Activated CD8-positive, alpha-beta memory T cell treated with anti-CD3 and anti-CD28 coated beads, Interleukin-2, amount 50 U/mL, for 1 hour (primary cell): ENCODE measurements at regions not wholly inside any gene's neighbourhood (a gene's known extent, or its start where the extent isn't known, plus 50 kb on each side); places are given as distances from the start of the nearest gene placed in this dataset.
"Not testable (repeated sequence)": the region's sequence is repeated elsewhere in the genome, so short reads cannot be mapped to it uniquely, and the experiment has no call there.

Experiments used
- DNase-seq: peaks from one replicate; pipeline ENCODE4 v3.0.0-alpha.2; 2020; ENCODE audit errors: extremely low read depth

GRCh38 chr13:21879263-21879914 is 208.5 kb downstream of the FGF9 start:
- no peak for DNase-seq

DNA sequence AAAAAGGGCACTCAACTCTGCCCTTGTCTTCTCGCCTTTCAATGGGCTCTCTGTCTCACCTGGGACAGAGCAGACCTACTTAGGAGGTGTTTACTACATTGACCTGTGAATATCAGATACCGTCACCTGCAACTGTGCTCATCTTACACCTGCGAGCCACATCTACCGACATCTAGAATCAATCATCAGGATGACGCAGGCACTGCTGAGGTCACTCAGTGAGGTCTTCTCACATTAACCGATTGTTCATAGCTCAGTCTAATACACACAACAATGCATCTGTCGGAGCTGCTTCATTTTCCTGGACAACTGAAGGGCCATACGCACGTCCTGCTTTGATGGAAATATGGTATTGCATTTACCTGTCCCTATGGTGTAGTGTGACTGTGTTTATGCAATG is 211.9 kb downstream of the FGF9 start:
- DNase-seq = no peak

- no peak for DNase-seq
Observed at GRCh38 chr13:21883713-21884112, 212.8 kb downstream of the FGF9 start.

DNA sequence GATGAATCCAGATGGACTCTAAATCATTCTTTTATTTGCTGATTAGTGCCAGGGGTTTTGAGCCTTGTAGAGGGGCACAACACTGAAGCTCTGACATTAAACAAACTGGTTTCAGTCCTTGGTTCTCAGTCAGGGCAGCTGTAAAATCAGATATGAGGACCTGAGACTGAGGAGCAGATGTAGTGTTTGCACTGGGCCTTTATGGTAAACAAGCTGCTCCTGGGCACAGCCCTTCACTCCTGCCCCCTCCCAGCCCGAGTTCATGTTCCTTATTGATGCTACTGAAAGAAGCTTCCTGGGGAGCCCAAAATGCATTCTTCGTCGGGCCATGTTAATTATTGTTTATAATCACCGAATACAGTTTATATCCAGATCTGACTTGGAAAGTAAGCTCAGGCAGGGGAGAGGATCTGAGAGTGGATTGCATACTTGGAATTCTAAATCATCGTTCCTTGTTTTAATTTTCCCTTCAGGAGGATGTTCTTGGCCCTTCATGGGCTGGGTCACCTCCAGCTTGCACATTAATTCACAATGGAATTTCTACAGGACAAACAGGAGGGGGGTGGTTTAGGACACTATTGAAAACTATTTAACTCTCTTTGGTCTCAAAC is 213.5 kb downstream of the FGF9 start:
- no peak for DNase-seq

DNA sequence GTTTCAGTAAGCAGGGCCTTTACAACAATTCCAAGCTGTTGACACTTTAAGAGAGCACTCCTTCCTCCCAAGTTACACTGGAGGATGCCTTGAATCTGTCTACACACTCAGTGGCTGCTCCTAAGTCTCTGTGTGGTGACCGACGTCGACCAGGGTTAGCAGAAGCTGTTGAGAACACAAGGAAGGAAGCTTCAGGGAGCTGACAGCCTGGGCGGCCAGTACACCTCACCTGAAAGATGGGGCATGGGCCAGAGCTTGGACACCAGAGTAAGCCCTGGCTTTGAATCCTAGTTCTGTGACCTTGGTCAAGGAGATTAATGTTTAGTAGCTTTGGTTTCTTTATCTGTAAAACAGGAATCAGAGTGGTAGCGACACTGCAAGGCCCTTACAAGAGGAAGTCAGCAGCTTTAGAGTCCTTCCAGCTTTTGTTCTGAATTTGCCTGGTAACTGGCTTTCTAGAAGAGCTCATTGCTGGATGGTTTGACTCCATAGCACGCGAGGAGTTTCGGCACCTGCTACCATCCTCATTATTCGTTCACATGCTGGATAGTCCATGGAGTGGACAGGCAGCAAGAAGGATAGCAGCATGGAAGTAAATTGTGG is 214.2 kb downstream of the FGF9 start:
- no peak for DNase-seq

GRCh38 chr13:21885714-21886224 is 214.9 kb downstream of the FGF9 start:
- DNase-seq = no peak

DNA sequence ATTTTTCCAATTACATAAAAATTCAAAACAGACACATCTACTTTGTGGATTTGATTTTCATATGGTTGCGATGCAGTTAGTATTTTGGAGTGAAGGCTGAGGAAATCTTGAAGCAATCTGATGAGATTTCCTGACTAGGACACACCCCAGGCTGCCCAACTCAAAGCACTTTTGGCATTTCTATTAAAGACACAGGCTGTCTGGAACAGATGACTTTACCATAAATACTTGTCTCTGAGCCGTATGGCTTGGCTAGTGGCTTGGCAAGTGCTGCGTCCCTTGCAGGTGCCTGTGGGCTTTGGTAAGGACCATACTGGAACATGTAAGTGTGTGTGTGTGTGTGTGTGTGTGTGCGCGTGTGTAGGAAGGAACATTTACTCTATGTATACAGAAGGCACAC is 218.8 kb downstream of the FGF9 start:
- no peak for DNase-seq

DNA sequence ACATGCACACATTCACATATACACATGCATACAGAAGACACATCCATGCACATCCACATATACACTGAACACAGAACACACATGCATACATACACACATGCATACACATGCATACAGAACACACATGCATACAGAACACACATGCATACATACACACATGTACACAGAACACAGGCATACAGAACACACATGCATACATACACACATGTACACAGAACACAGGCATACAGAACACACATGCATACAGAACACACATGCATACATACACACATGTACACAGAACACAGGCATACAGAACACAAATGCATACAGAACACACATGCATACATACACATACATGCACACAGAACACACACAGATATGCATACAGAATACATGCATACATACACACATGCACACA is 219.3 kb downstream of the FGF9 start:
- not testable (repeated sequence) for DNase-seq

DNA sequence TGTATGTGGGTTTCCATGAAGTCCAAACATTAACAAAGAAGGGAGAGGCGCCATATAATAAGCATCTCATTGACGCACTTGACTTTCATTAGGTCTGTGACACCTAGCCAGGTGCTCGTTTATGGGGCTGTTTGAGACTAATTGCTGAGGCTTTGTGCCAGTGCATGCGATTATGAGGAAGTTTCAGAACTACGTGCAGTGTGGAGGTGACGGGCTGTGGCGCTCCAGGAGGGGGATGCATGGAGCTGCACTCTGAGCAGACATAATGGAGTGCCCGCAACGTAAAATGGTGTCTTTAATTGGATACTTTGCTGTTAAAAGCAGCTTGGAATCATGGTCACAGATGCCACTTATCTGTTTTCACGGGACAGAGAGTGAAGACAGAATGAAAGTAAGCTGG is 223.2 kb downstream of the FGF9 start:
- DNase-seq = no peak

GRCh38 chr13:21894703-21895699 is 224.1 kb downstream of the FGF9 start:
- DNase-seq = no peak

- no peak for DNase-seq
Observed at GRCh38 chr13:21895779-21896178, 224.9 kb downstream of the FGF9 start.

GRCh38 chr13:21897161-21897560 is 226.3 kb downstream of the FGF9 start:
- DNase-seq = no peak

GRCh38 chr13:21898459-21898858 is 227.6 kb downstream of the FGF9 start:
- DNase-seq = no peak

- DNase-seq = no peak
Observed at GRCh38 chr13:21898945-21899344, 228.1 kb downstream of the FGF9 start.

- DNase-seq = no peak
Observed at GRCh38 chr13:21901336-21901735, 230.5 kb downstream of the FGF9 start.

DNA sequence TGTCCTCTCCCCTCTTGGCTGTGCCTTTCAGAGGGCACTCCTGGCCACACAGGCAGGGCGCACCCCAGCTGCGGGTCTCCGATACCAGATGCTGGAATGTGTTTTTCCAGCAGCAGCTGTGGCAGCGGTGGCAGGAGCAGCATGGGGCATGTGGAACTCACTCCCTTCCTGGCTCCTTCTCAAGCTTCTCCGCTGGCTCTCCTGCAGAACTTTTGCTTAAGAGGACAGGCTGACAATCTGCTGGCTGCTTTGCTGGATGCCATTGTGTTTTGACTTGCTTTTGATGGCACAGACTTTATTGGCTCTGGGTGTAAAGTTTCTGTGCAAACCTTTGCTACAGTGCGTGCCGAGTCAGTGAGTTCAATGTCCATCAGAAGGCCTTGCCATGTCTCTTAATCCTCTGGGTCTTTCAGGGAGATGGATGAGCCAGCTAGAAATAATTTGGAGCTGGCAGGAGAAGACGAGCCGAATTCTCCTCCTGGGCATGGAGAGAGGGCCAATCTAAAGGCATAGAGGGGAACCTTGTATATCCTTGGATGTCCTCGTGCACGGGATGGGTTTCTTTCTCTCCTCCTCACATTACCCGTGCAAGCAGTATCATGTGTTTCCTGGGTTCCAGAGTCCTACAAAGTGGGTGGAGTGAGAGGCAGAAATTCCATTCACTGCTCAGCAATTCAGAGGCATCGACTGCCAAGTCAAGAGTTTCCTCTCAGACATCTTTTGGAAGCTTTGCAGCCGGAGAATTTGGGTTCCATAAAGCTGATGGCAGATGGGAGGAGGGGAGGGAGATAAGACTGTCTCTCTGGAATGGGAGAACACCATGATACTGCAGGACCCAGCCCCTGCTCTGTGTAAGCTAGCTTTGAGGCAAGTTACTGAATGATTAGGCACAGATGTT is 231.2 kb downstream of the FGF9 start:
- DNase-seq = no peak

GRCh38 chr13:21902709-21903098 is 231.8 kb downstream of the FGF9 start:
- DNase-seq = no peak

- DNase-seq = no peak
Observed at GRCh38 chr13:21905486-21905885, 234.6 kb downstream of the FGF9 start.

DNA sequence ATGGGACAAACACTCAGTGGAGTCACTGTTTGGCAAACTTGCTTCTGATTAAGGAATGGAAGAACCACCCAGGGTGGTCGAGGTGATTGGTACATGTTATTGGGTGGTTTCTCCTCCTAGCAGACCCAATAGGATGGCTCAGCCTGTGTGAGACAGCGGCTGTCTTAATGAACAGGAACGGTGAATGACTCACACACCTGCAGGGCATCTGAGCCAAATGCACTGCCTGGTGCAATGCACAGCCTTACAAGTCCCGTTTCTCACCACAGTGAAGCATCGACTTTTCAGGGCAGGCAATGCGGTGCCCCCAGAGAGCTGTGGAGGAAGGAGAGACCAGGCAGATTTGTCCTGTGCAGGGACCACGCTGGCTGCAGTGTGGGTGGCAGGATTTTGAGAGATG is 238.5 kb downstream of the FGF9 start:
- DNase-seq = no peak

DNA sequence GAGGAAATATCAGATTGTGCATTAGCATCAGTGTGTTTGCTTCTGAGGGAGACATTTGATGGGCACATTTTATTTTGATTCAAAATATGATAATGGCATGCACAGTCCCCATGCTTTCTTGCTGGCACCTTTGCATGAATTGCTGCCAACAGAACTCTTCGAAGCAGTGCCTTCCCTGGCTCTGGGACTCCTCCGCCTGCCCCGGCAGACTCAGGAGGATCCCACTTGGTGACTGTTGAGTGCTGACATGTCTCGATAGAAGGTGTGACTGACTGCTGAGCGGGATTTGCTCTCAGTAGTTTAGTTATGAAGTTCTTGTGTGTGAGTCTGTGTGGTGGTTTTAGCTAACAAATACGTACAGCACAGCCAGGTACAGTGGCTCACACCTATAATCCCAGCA is 239.7 kb downstream of the FGF9 start:
- no peak for DNase-seq
